ENCODE measurements at regions not wholly inside any gene's neighbourhood (a gene's known extent, or its start where the extent isn't known, plus 50 kb on each side); places are given as distances from the start of the nearest gene placed in this dataset.

GRCh38 chr5:148713735-148714508 lies 59.6 kb upstream of the HTR4 start:
- no peak overlapping the region for H3K4me3 ChIP-seq (ENCODE audit: insufficient read depth, low read depth, low read length)
- no peak overlapping the region for H3K27ac ChIP-seq (ENCODE audit: insufficient read depth, low read length)
- ChIA-PET POLR2A (ENCODE audit: unreplicated experiment) (no interaction called here), CTCF (interaction anchor here (1.5 kb wide), 1 partner anchor 17 kb away, joined by 7 read pairs; no protein-coding TSS in a partner anchor)
- no peak overlapping the region for H3K9ac ChIP-seq (ENCODE audit: low read depth, low read length)
- H3K79me1 ChIP-seq (ENCODE audit: low read depth in 1 of 2, low read length in 2 of 2), result no peaks in the 10 kb centered on the region
- DNase-seq (no peak), ATAC-seq (ENCODE audit: low read depth) (no peak)
- no peak overlapping the region for H2BK15ac ChIP-seq (ENCODE audit: low read depth, low read length)
- no peak overlapping the region for H3K18ac ChIP-seq (ENCODE audit: low read depth, low read length)
- in situ Hi-C loops (cut with MboI; ENCODE audit: low sequenced_read_pairs), result no loop called here
- no peak overlapping the region for H3K56ac ChIP-seq (ENCODE audit: extremely low read depth, insufficient read depth, low read length)
- H3K14ac ChIP-seq (replicated peaks; ENCODE audit: low read depth, low read length), result no peak overlapping the region
- intact Hi-C loops (cut with micrococcal nuclease), result no loop called here
- no peaks in the 10 kb centered on the region for H3K4me1 ChIP-seq (ENCODE audit: control insufficient read depth, insufficient read depth, low read length)
- H4K5ac ChIP-seq (ENCODE audit: low read depth, low read length), result no peak overlapping the region
- no peak for TF ChIP-seq NFE2L2 (IDR thresholded peaks at IDR 0.05; ENCODE audit: low read depth, low read length)
- H3K9me1 ChIP-seq (ENCODE audit: insufficient read depth, low read length), result no peaks in the 10 kb centered on the region
- no peaks in the 10 kb centered on the region for H3K9me3 ChIP-seq (ENCODE audit: control insufficient read depth, insufficient read depth, low read length)
- dilution Hi-C loops (cut with HindIII; ENCODE audit: low sequenced_read_pairs, unreplicated experiment), result no loop called here
- no peaks in the 10 kb centered on the region for H3K36me3 ChIP-seq (ENCODE audit: control insufficient read depth, insufficient read depth, low read length)
- H2BK20ac ChIP-seq (ENCODE audit: low read depth, low read length), result no peak overlapping the region
- H4K8ac ChIP-seq (ENCODE audit: low read depth in 2 of 2, low read length in 2 of 2), result no peak overlapping the region
- BruUV-seq (replicated peaks), result no TSS peak
- H4K91ac ChIP-seq (ENCODE audit: insufficient read depth, low read depth, low read length), result no peak overlapping the region
- H3K4me2 ChIP-seq (ENCODE audit: low read depth, low read length), result no peak overlapping the region
- H3K27me3 ChIP-seq (ENCODE audit: control insufficient read depth, insufficient read depth, low read length), result 0 out of 2 replicates have a peak, but pooled peaks cover 2% of the 10 kb centered on the region
- no peak overlapping the region for H3K4ac ChIP-seq (ENCODE audit: low read depth, low read length)
- H2AK9ac ChIP-seq (replicated peaks; ENCODE audit: low read depth, low read length, poor library complexity), result no peak overlapping the region
- H2BK120ac ChIP-seq (ENCODE audit: low read depth, low read length), result no peak overlapping the region
- H4K20me1 ChIP-seq (ENCODE audit: insufficient read depth, low read length), result no peaks in the 10 kb centered on the region
- no peak overlapping the region for H2AFZ ChIP-seq (replicated peaks; ENCODE audit: low read length, poor library complexity)
- no peak overlapping the region for H2BK5ac ChIP-seq (ENCODE audit: low read depth, low read length, poor library complexity, severe bottlenecking)
- no peak overlapping the region for H3K23ac ChIP-seq (ENCODE audit: low read depth, low read length)
- no peak overlapping the region for H2AK5ac ChIP-seq (ENCODE audit: low read depth, low read length)
